SK-N-SH treated with all-trans-retinoic acid at 6 μM for 48 hours (cell line): ENCODE measurements at regions not wholly inside any gene's neighbourhood (a gene's known extent, or its start where the extent isn't known, plus 50 kb on each side); places are given as distances from the start of the nearest gene placed in this dataset.

Experiments
- ATAC-seq: fragments of 200-7000 bp; cut with Tn5 transposase; 3 replicates; pipeline ENCODE4 v1.9.1; 2020; ENCODE audit warnings: mild to moderate bottlenecking, moderate library complexity
- ARNTL ChIP-seq: fragments of 450-650 bp; formaldehyde crosslinking; IDR thresholded peaks from 2 replicates; pipeline ENCODE4 v1.5.0; 2020; ENCODE audit warnings: low read depth, mild to moderate bottlenecking, moderate library complexity, borderline replicate concordance
- BACH2 ChIP-seq: fragments of 250-450 bp; sonication (Bioruptor Pico); IDR thresholded peaks from 2 replicates; pipeline ENCODE4 v1.9.0; 2021; ENCODE audit warnings: mild to moderate bottlenecking, borderline replicate concordance
- ESRRG ChIP-seq: fragments of 250-450 bp; sonication (Bioruptor Pico); IDR thresholded peaks from 2 replicates; pipeline ENCODE4 v1.6.1; 2021; ENCODE audit warnings: mild to moderate bottlenecking
- GLIS3 ChIP-seq: fragments of 250-450 bp; sonication (Bioruptor Pico); IDR thresholded peaks from 2 replicates; pipeline ENCODE4 v1.5.0; 2020; ENCODE audit warnings: mild to moderate bottlenecking, moderate library complexity
- ISL1 ChIP-seq: fragments of 250-450 bp; sonication (Bioruptor Pico); IDR thresholded peaks from 2 replicates; pipeline ENCODE4 v2.1.2; 2022; ENCODE audit warnings: mild to moderate bottlenecking, moderate library complexity
- OSR1 ChIP-seq: fragments of 250-450 bp; sonication (Bioruptor Pico); IDR thresholded peaks from 2 replicates; pipeline ENCODE4 v1.8.0; 2022; ENCODE audit warnings: moderate library complexity, mild to moderate bottlenecking, inconsistent platforms
- PPARA ChIP-seq: fragments of 250-450 bp; sonication (Bioruptor Pico); IDR thresholded peaks from 2 replicates; pipeline ENCODE4 v1.5.0; 2020; ENCODE audit warnings: mild to moderate bottlenecking, borderline replicate concordance
- RARB ChIP-seq: fragments of 250-450 bp; sonication (Bioruptor Pico); IDR thresholded peaks from 2 replicates; pipeline ENCODE4 v1.8.0; 2021; ENCODE audit warnings: mild to moderate bottlenecking, moderate library complexity
- TCF4 ChIP-seq: fragments of 250-450 bp; sonication (Bioruptor Pico); IDR thresholded peaks from 2 replicates; pipeline ENCODE4 v1.8.0; 2021; ENCODE audit warnings: mild to moderate bottlenecking, moderate library complexity, borderline replicate concordance
- TOX ChIP-seq: fragments of 250-450 bp; sonication (Bioruptor Pico); IDR thresholded peaks from 2 replicates; pipeline ENCODE4 v1.8.0; 2021; ENCODE audit warnings: mild to moderate bottlenecking, moderate library complexity, borderline replicate concordance
- ZC3H10 ChIP-seq: fragments of 250-450 bp; sonication (Bioruptor Pico); IDR thresholded peaks from 2 replicates; pipeline ENCODE4 v1.5.1; 2021; ENCODE audit warnings: mild to moderate bottlenecking, moderate library complexity
- ZFP3 ChIP-seq: fragments of 250-450 bp; sonication (Bioruptor Pico); IDR thresholded peaks from 2 replicates; pipeline ENCODE4 v1.5.0; 2020; ENCODE audit warnings: mild to moderate bottlenecking, moderate library complexity
- ZFP30 ChIP-seq: fragments of 450-650 bp; formaldehyde crosslinking; IDR thresholded peaks from 2 replicates; pipeline ENCODE4 v1.5.0; 2022; ENCODE audit warnings: mild to moderate bottlenecking, moderate library complexity
- ZNF565 ChIP-seq: fragments of 450-650 bp; formaldehyde crosslinking; conservative IDR thresholded peaks from 2 replicates; pipeline ENCODE4 v1.5.0; 2020; ENCODE audit warnings: low read depth, mild to moderate bottlenecking, moderate library complexity
- ZNF70 ChIP-seq: fragments of 450-650 bp; formaldehyde crosslinking; IDR thresholded peaks from 2 replicates; pipeline ENCODE4 v1.5.0; 2020; ENCODE audit warnings: mild to moderate bottlenecking, moderate library complexity
- ZNF8 ChIP-seq: fragments of 450-650 bp; formaldehyde crosslinking; IDR thresholded peaks from 2 replicates; pipeline ENCODE4 v1.5.0; 2020; ENCODE audit warnings: mild to moderate bottlenecking, moderate library complexity
- TF ChIP-seq, protein P1 (sequence below): fragments of 250-450 bp; sonication (Bioruptor Pico); IDR thresholded peaks from 2 replicates; pipeline ENCODE4 v1.5.1; 2020; ENCODE audit warnings: low read depth, mild to moderate bottlenecking, moderate library complexity
- TF ChIP-seq, protein P2 (sequence below): fragments of 250-450 bp; sonication (Bioruptor Pico); IDR thresholded peaks from 2 replicates; pipeline ENCODE4 v1.8.0; 2021; ENCODE audit warnings: low read depth, mild to moderate bottlenecking, moderate library complexity, borderline replicate concordance
- TF ChIP-seq, protein P3 (sequence below): fragments of 250-450 bp; sonication (Bioruptor Pico); IDR thresholded peaks from 2 replicates; pipeline ENCODE4 v1.5.1; 2021; ENCODE audit warnings: mild to moderate bottlenecking, moderate library complexity
- TF ChIP-seq, protein P4 (sequence below): fragments of 250-450 bp; sonication (Bioruptor Pico); IDR thresholded peaks from 2 replicates; pipeline ENCODE4 v1.5.0; 2020; ENCODE audit warnings: mild to moderate bottlenecking, moderate library complexity

DNA sequence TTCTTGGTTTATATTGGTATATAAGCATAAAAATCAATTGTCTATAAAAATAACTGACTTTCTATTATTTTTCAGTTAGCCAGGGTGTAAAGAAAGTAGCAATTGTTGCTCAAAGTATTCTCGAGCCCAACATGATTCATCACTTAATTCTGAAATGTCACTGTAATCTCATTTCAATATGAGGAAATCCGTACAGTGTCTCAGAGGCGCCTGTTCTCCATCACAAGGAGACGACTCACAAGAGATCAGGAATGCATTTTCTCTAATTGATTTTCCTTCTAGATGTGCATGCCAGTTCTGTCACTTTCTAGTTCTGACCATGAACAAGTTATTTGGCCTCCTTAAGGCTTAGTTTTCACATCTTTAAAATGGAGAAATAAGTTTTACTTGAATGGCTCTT lies 753.1 kb downstream of the MAFB start:
- TF ChIP-seq ISL1: peak; percentile 81
- 0 out of 2 replicates have a peak, but pooled peaks have one; percentile 32 for TF ChIP-seq TCF4 (CRISPR knock-in tag)
- TF ChIP-seq OSR1 (CRISPR knock-in tag): no peak
- ATAC-seq: no peak

DNA sequence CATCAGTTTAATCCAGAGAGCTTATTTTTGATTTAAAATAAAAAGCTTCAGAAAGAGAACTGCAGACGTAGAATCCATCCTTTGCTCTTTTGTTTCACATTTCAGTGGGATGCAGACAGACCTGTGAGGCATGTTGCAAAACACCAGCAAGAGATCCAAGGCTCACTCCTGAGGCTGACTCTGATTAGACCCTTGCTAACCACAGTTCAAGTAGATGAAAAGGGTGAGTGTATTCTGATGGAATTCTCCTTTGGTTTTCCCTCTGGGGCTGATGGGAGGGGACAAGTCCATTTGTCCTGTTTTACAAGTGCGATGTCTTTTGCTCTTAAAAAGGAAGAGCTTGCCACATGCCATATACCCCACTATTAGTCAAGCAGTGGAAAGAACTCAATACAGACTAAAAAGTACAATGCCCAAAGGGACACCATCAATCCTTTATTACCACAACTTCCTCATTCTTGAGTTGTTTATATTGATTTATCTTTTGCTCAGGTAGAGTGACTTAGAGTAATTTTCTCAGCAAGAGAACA lies 772.7 kb downstream of the MAFB start:
- ATAC-seq: no peak
- TF ChIP-seq PPARA (CRISPR knock-in tag) (no peak), OSR1 (CRISPR knock-in tag) (no peak), ZFP3 (no peak), RARB (no peak)
- TF ChIP-seq, protein P1, sequence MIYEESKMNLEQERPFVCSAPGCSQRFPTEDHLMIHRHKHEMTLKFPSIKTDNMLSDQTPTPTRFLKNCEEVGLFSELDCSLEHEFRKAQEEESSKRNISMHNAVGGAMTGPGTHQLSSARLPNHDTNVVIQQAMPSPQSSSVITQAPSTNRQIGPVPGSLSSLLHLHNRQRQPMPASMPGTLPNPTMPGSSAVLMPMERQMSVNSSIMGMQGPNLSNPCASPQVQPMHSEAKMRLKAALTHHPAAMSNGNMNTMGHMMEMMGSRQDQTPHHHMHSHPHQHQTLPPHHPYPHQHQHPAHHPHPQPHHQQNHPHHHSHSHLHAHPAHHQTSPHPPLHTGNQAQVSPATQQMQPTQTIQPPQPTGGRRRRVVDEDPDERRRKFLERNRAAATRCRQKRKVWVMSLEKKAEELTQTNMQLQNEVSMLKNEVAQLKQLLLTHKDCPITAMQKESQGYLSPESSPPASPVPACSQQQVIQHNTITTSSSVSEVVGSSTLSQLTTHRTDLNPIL (CRISPR knock-in tag): no peak

DNA sequence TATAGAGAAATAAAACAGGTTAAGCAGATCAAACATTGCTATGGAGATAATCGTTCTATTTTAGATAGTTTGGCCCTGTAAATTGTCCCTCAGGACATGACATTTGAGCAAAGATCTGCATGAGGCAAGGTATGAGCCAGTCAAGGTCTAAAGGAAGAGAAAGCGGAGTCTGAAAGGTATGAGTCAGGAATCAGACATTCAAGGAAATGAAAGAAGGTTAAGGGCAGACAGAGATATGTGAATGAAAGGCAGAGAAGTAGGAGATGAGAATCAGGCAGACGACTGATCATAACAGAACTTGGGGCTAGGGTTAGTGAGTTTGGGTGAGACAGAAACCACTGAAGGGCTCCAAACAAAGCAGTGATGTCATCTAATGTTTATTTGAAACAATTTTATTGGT lies 775.8 kb downstream of the MAFB start:
- no peak for TF ChIP-seq TOX
- no peak for TF ChIP-seq ZFP30 (CRISPR knock-in tag)
- TF ChIP-seq, protein P2, sequence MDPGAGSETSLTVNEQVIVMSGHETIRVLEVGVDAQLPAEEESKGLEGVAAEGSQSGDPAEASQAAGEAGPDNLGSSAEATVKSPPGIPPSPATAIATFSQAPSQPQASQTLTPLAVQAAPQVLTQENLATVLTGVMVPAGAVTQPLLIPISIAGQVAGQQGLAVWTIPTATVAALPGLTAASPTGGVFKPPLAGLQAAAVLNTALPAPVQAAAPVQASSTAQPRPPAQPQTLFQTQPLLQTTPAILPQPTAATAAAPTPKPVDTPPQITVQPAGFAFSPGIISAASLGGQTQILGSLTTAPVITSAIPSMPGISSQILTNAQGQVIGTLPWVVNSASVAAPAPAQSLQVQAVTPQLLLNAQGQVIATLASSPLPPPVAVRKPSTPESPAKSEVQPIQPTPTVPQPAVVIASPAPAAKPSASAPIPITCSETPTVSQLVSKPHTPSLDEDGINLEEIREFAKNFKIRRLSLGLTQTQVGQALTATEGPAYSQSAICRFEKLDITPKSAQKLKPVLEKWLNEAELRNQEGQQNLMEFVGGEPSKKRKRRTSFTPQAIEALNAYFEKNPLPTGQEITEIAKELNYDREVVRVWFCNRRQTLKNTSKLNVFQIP (CRISPR knock-in tag): no peak
- TF ChIP-seq ZFP3: no peak
- no peak for TF ChIP-seq OSR1 (CRISPR knock-in tag)
- TF ChIP-seq RARB: no peak
- TF ChIP-seq GLIS3 (CRISPR knock-in tag): no peak
- no peak for TF ChIP-seq TCF4 (CRISPR knock-in tag)
- TF ChIP-seq, protein P3, sequence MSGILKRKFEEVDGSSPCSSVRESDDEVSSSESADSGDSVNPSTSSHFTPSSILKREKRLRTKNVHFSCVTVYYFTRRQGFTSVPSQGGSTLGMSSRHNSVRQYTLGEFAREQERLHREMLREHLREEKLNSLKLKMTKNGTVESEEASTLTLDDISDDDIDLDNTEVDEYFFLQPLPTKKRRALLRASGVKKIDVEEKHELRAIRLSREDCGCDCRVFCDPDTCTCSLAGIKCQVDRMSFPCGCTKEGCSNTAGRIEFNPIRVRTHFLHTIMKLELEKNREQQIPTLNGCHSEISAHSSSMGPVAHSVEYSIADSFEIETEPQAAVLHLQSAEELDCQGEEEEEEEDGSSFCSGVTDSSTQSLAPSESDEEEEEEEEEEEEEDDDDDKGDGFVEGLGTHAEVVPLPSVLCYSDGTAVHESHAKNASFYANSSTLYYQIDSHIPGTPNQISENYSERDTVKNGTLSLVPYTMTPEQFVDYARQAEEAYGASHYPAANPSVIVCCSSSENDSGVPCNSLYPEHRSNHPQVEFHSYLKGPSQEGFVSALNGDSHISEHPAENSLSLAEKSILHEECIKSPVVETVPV (CRISPR knock-in tag): no peak
- no peak for TF ChIP-seq ZC3H10 (CRISPR knock-in tag)
- TF ChIP-seq ESRRG (CRISPR knock-in tag): no peak
- TF ChIP-seq, protein P4, sequence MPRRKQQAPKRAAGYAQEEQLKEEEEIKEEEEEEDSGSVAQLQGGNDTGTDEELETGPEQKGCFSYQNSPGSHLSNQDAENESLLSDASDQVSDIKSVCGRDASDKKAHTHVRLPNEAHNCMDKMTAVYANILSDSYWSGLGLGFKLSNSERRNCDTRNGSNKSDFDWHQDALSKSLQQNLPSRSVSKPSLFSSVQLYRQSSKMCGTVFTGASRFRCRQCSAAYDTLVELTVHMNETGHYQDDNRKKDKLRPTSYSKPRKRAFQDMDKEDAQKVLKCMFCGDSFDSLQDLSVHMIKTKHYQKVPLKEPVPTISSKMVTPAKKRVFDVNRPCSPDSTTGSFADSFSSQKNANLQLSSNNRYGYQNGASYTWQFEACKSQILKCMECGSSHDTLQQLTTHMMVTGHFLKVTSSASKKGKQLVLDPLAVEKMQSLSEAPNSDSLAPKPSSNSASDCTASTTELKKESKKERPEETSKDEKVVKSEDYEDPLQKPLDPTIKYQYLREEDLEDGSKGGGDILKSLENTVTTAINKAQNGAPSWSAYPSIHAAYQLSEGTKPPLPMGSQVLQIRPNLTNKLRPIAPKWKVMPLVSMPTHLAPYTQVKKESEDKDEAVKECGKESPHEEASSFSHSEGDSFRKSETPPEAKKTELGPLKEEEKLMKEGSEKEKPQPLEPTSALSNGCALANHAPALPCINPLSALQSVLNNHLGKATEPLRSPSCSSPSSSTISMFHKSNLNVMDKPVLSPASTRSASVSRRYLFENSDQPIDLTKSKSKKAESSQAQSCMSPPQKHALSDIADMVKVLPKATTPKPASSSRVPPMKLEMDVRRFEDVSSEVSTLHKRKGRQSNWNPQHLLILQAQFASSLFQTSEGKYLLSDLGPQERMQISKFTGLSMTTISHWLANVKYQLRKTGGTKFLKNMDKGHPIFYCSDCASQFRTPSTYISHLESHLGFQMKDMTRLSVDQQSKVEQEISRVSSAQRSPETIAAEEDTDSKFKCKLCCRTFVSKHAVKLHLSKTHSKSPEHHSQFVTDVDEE (CRISPR knock-in tag): no peak
- TF ChIP-seq ARNTL (CRISPR knock-in tag): no peak
- no peak for TF ChIP-seq ZNF565
- no peak for TF ChIP-seq ZNF8 (CRISPR knock-in tag)
- no peak for TF ChIP-seq BACH2 (CRISPR knock-in tag)
- TF ChIP-seq, protein P1 (CRISPR knock-in tag): no peak
- no peak for TF ChIP-seq ISL1
- TF ChIP-seq ZNF70 (CRISPR knock-in tag): no peak
- TF ChIP-seq PPARA (CRISPR knock-in tag): no peak

DNA sequence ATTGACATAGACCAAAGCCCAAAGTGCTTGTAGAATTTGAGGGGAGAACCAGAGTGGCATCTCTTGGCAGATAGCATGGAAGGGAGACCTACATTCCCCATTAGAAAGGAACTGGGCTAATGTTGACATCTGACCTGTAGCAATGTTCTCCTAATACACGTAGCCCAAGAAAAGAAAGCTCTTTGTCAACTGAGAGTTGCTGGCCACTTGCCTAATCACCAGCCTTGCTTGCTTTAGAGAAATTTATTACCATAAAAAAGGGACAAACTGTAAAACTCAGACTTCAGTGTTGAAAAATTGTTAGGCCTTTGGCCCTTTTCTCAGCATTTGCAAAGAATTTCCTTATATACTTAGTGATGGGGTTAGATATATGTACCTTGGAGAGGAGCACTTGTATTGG lies 777.5 kb downstream of the MAFB start:
- TF ChIP-seq PPARA (CRISPR knock-in tag) (no peak), ZFP30 (CRISPR knock-in tag) (no peak), ARNTL (CRISPR knock-in tag) (no peak), ZC3H10 (CRISPR knock-in tag) (no peak), TCF4 (CRISPR knock-in tag) (no peak), ZFP3 (no peak), ZNF8 (CRISPR knock-in tag) (no peak), ISL1 (no peak), ZNF565 (no peak), OSR1 (CRISPR knock-in tag) (no peak), TOX (no peak), BACH2 (CRISPR knock-in tag) (no peak), ZNF70 (CRISPR knock-in tag) (no peak)
- TF ChIP-seq, protein P1 (CRISPR knock-in tag): no peak
- TF ChIP-seq, protein P2 (CRISPR knock-in tag): no peak
- TF ChIP-seq, all 23 proteins: peak for 0
- ATAC-seq: no peak

More for the DNA sequence above, 775.8 kb downstream of the MAFB start:
- no peak for ATAC-seq
